ENCODE measurements at regions not wholly inside any gene's neighbourhood (a gene's known extent, or its start where the extent isn't known, plus 50 kb on each side); places are given as distances from the start of the nearest gene placed in this dataset.

- no peak for TF ChIP-seq CTCF (IDR thresholded peaks at IDR 0.05; ENCODE audit: extremely low read depth in 1 of 2, insufficient read depth in 1 of 2, low read depth in 1 of 2, low read length in 2 of 2)
- no peak for TF ChIP-seq POLR2AphosphoS5 (IDR thresholded peaks at IDR 0.05; ENCODE audit: insufficient read depth, low read depth, low read length)
- TF ChIP-seq POLR2A (IDR thresholded peaks at IDR 0.05; ENCODE audit: low read depth, low read length), result no peak
- no peak for TF ChIP-seq EZH2 (IDR thresholded peaks at IDR 0.05; ENCODE audit: borderline replicate concordance, low read depth, low read length, severe bottlenecking)
- no peak for TF ChIP-seq MYC (IDR thresholded peaks at IDR 0.05; ENCODE audit: low read depth, low read length)
Observed at GRCh38 chr2:139622691-139623090, 842.5 kb upstream of the NXPH2 start.
